ENCODE measurements at regions not wholly inside any gene's neighbourhood (a gene's known extent, or its start where the extent isn't known, plus 50 kb on each side); places are given as distances from the start of the nearest gene placed in this dataset.
"Not testable (repeated sequence)": the region's sequence is repeated elsewhere in the genome, so short reads cannot be mapped to it uniquely, and the experiment has no call there.

- no peak for TF ChIP-seq CTCF (IDR thresholded peaks at IDR 0.05; ENCODE audit: low read depth, low read length)
- DNase-seq (ENCODE audit: extremely low read depth, low read depth): no peak
Observed at GRCh38 chr7:41565655-41566054, 137.2 kb downstream of the INHBA start.

- no peak for DNase-seq (ENCODE audit: extremely low read depth, low read depth)
- TF ChIP-seq CTCF (IDR thresholded peaks at IDR 0.05; ENCODE audit: low read depth, low read length): no peak
Observed at GRCh38 chr7:41559426-41559825, 143.5 kb downstream of the INHBA start.

GRCh38 chr7:41554481-41554880 is 148.4 kb downstream of the INHBA start:
- no peak for DNase-seq (ENCODE audit: extremely low read depth, low read depth)
- no peak for TF ChIP-seq CTCF (IDR thresholded peaks at IDR 0.05; ENCODE audit: low read depth, low read length)

DNA sequence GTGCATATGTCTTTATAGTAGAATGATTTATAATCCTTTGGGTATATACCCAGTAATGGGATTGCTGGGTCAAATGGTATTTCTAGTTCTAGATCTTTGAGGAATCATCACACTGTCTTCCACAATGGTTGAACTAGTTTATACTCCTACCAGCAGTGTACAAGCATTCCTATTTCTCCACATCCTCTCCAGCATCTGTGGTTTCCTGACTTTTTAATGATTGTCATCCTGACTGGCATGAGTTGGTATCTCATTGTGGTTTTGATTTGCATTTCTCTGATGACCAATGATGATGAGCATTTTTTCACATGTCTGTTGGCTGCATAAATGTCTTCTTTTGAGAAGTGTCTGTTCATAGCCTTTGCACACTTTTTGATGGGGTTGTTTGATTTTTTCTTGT is 152.8 kb downstream of the INHBA start:
- not testable (repeated sequence) for DNase-seq (ENCODE audit: extremely low read depth, low read depth)

- DNase-seq (ENCODE audit: extremely low read depth, low read depth): no peak
- no peak for TF ChIP-seq CTCF (IDR thresholded peaks at IDR 0.05; ENCODE audit: low read depth, low read length)
Observed at GRCh38 chr7:41544241-41544640, 158.6 kb downstream of the INHBA start.

- no peak for TF ChIP-seq CTCF (IDR thresholded peaks at IDR 0.05; ENCODE audit: low read depth, low read length)
- DNase-seq (ENCODE audit: extremely low read depth, low read depth): no peak
Observed at GRCh38 chr7:41540601-41541000, 162.3 kb downstream of the INHBA start.

- TF ChIP-seq CTCF (IDR thresholded peaks at IDR 0.05; ENCODE audit: low read depth, low read length): no peak
- peak; percentile 4 for DNase-seq (ENCODE audit: extremely low read depth, low read depth)
Observed at GRCh38 chr7:41538810-41539724, 163.8 kb downstream of the INHBA start.
